ENCODE measurements at regions not wholly inside any gene's neighbourhood (a gene's known extent, or its start where the extent isn't known, plus 50 kb on each side); places are given as distances from the start of the nearest gene placed in this dataset.

- no peak for DNase-seq
- ChIA-PET POLR2A (no interaction called here), CTCF (interaction anchor here (0.6 kb wide), 1 partner anchor 8 kb away, joined by 3 read pairs; no protein-coding TSS in a partner anchor)
- no peaks in the 10 kb centered on the region for H3K9me2 ChIP-seq
- no peaks in the 10 kb centered on the region for H3K36me3 ChIP-seq (replicated peaks in 1 of 2; ENCODE audit: control insufficient read depth in 1 of 2, insufficient read depth in 2 of 2, low read length in 1 of 2)
- H4K20me1 ChIP-seq (ENCODE audit: insufficient read depth) = no peaks in the 10 kb centered on the region
- no peaks in the 10 kb centered on the region for H3F3A ChIP-seq (replicated peaks; ENCODE audit: insufficient read depth)
- no peak overlapping the region for H3K27ac ChIP-seq (ENCODE audit: low read depth in 2 of 2, low read length in 1 of 2)
- H3K9ac ChIP-seq = no peak overlapping the region
- H3K79me2 ChIP-seq (ENCODE audit: insufficient read depth) = no peaks in the 10 kb centered on the region
- no peak overlapping the region for H3K4me2 ChIP-seq
- H3K27me3 ChIP-seq (ENCODE audit: insufficient read depth) = no peaks in the 10 kb centered on the region
- no peaks in the 10 kb centered on the region for H3K4me1 ChIP-seq (ENCODE audit: control insufficient read depth in 1 of 2, insufficient read depth in 2 of 2, low read depth in 1 of 2, low read length in 1 of 2)
- 30% methylated on average over 4 of the region's 4 CpGs for WGBS (ENCODE audit: low lambda C conversion rate)
- H3K9me3 ChIP-seq = no peaks in the 10 kb centered on the region; the same call in 1 of the 2 replicates
- no peak overlapping the region for H3K4me3 ChIP-seq (ENCODE audit: low read depth in 2 of 2, low read length in 1 of 2)
- no peak for TF ChIP-seq RCOR1 (IDR thresholded peaks at IDR 0.05; ENCODE audit: low read length)
- no peak for TF ChIP-seq MEF2A (IDR thresholded peaks at IDR 0.05; ENCODE audit: borderline replicate concordance, low read depth)
- H2AFZ ChIP-seq (ENCODE audit: low read depth) = no peak overlapping the region
Observed at GRCh38 chr4:18278244-18278643, 256.7 kb upstream of the LCORL start.

DNA sequence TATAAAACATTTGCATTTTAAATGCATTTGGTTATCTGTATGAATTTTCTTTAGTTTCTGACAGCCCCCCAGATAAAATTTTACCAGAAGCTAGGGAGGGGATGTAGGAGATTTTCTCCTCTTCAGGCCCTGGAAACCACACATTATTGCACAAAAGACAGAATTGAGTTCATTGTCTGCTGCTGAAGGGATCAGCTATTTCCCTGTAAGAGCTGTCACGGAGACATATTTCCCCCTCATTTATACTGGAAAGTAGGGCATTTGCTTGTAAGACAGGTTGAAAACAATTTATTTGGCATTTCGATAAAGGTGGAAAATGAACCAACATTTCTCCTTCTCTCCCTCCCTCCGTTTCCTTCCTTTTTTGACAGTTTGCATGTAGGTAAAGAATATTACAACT is 241.3 kb upstream of the LCORL start:
- H3K4me2 ChIP-seq = no peak overlapping the region
- H3F3A ChIP-seq (replicated peaks; ENCODE audit: insufficient read depth) = no peaks in the 10 kb centered on the region
- H3K27ac ChIP-seq (ENCODE audit: low read depth in 2 of 2, low read length in 1 of 2) = no peak overlapping the region
- no peaks in the 10 kb centered on the region for H4K20me1 ChIP-seq (ENCODE audit: insufficient read depth)
- no peaks in the 10 kb centered on the region for H3K9me2 ChIP-seq
- no peak overlapping the region for H3K9ac ChIP-seq
- no peaks in the 10 kb centered on the region for H3K27me3 ChIP-seq (ENCODE audit: insufficient read depth)
- no peak overlapping the region for H3K4me3 ChIP-seq (ENCODE audit: low read depth in 2 of 2, low read length in 1 of 2)
- POLR2A ChIA-PET = no interaction called here
- TF ChIP-seq FOSL2 (IDR thresholded peaks at IDR 0.05; ENCODE audit: borderline replicate concordance, low read depth) = no peak
- no peak for TF ChIP-seq RAD21 (IDR thresholded peaks at IDR 0.05; ENCODE audit: low read length)
- TF ChIP-seq TAF1 (IDR thresholded peaks at IDR 0.05; ENCODE audit: borderline replicate concordance, low read depth, low read length) = no peak
- no peak for TF ChIP-seq MAX (IDR thresholded peaks at IDR 0.05; ENCODE audit: low read depth)
- no peak for TF ChIP-seq JUND (IDR thresholded peaks at IDR 0.05)
- TF ChIP-seq RCOR1 (IDR thresholded peaks at IDR 0.05; ENCODE audit: low read length) = no peak
- TF ChIP-seq TCF12 (IDR thresholded peaks at IDR 0.05) = no peak
- DNase-seq = no peak
- no peaks in the 10 kb centered on the region for H3K36me3 ChIP-seq (replicated peaks in 1 of 2; ENCODE audit: control insufficient read depth in 1 of 2, insufficient read depth in 2 of 2, low read length in 1 of 2)
- CTCF ChIA-PET = interaction anchor here (0.6 kb wide), 1 partner anchor 71 kb away, joined by 3 read pairs; no protein-coding TSS in a partner anchor
- no peaks in the 10 kb centered on the region for H3K9me3 ChIP-seq
- no peak overlapping the region for H2AFZ ChIP-seq (ENCODE audit: low read depth)
- WGBS (ENCODE audit: low lambda C conversion rate) = 13% methylated on average over 3 of the region's 3 CpGs
- no peaks in the 10 kb centered on the region for H3K4me1 ChIP-seq (ENCODE audit: control insufficient read depth in 1 of 2, insufficient read depth in 2 of 2, low read depth in 1 of 2, low read length in 1 of 2)
- no peaks in the 10 kb centered on the region for H3K79me2 ChIP-seq (ENCODE audit: insufficient read depth)

- no peak for DNase-seq
- no peaks in the 10 kb centered on the region for H3K9me2 ChIP-seq
- POLR2A ChIA-PET = no interaction called here
- H3F3A ChIP-seq (replicated peaks; ENCODE audit: insufficient read depth) = no peaks in the 10 kb centered on the region
- H2AFZ ChIP-seq (ENCODE audit: low read depth) = no peak overlapping the region
- H3K79me2 ChIP-seq (ENCODE audit: insufficient read depth) = no peaks in the 10 kb centered on the region
- no peaks in the 10 kb centered on the region for H3K36me3 ChIP-seq (replicated peaks in 1 of 2; ENCODE audit: control insufficient read depth in 1 of 2, insufficient read depth in 2 of 2, low read length in 1 of 2)
- CTCF ChIA-PET = no interaction called here
- H3K27me3 ChIP-seq (ENCODE audit: insufficient read depth) = no peaks in the 10 kb centered on the region
- H3K9me3 ChIP-seq = no peaks in the 10 kb centered on the region
- H3K9ac ChIP-seq = no peak overlapping the region
- 19% methylated on average over 1 of the region's 1 CpG for WGBS (ENCODE audit: low lambda C conversion rate)
- H3K4me3 ChIP-seq (ENCODE audit: low read depth in 2 of 2, low read length in 1 of 2) = no peak overlapping the region
- no peak overlapping the region for H3K27ac ChIP-seq (ENCODE audit: low read depth in 2 of 2, low read length in 1 of 2)
- no peaks in the 10 kb centered on the region for H3K4me1 ChIP-seq (ENCODE audit: control insufficient read depth in 1 of 2, insufficient read depth in 2 of 2, low read depth in 1 of 2, low read length in 1 of 2)
- TF ChIP-seq ELF1 (IDR thresholded peaks at IDR 0.05) (no peak), FOSL2 (IDR thresholded peaks at IDR 0.05; ENCODE audit: borderline replicate concordance, low read depth) (no peak), TCF12 (IDR thresholded peaks at IDR 0.05) (no peak), RCOR1 (IDR thresholded peaks at IDR 0.05; ENCODE audit: low read length) (no peak), EZH2phosphoT487 (IDR thresholded peaks at IDR 0.05; ENCODE audit: borderline replicate concordance, low read depth) (no peak), NFIC (IDR thresholded peaks at IDR 0.05; ENCODE audit: borderline replicate concordance) (no peak), JUND (IDR thresholded peaks at IDR 0.05) (no peak), REST (IDR thresholded peaks at IDR 0.05; ENCODE audit: low read depth, low read length) (no peak), TEAD4 (IDR thresholded peaks at IDR 0.05; ENCODE audit: borderline replicate concordance, insufficient read depth) (no peak), RFX5 (IDR thresholded peaks at IDR 0.05; ENCODE audit: low read length) (no peak)
- TF ChIP-seq, protein P1, sequence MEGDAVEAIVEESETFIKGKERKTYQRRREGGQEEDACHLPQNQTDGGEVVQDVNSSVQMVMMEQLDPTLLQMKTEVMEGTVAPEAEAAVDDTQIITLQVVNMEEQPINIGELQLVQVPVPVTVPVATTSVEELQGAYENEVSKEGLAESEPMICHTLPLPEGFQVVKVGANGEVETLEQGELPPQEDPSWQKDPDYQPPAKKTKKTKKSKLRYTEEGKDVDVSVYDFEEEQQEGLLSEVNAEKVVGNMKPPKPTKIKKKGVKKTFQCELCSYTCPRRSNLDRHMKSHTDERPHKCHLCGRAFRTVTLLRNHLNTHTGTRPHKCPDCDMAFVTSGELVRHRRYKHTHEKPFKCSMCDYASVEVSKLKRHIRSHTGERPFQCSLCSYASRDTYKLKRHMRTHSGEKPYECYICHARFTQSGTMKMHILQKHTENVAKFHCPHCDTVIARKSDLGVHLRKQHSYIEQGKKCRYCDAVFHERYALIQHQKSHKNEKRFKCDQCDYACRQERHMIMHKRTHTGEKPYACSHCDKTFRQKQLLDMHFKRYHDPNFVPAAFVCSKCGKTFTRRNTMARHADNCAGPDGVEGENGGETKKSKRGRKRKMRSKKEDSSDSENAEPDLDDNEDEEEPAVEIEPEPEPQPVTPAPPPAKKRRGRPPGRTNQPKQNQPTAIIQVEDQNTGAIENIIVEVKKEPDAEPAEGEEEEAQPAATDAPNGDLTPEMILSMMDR (IDR thresholded peaks at IDR 0.05) = no peak
- TF ChIP-seq, protein P2, sequence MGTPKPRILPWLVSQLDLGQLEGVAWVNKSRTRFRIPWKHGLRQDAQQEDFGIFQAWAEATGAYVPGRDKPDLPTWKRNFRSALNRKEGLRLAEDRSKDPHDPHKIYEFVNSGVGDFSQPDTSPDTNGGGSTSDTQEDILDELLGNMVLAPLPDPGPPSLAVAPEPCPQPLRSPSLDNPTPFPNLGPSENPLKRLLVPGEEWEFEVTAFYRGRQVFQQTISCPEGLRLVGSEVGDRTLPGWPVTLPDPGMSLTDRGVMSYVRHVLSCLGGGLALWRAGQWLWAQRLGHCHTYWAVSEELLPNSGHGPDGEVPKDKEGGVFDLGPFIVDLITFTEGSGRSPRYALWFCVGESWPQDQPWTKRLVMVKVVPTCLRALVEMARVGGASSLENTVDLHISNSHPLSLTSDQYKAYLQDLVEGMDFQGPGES (IDR thresholded peaks at IDR 0.05; ENCODE audit: low read depth, low read length) = no peak
- no peaks in the 10 kb centered on the region for H4K20me1 ChIP-seq (ENCODE audit: insufficient read depth)
- H3K4me2 ChIP-seq = no peak overlapping the region
Observed at GRCh38 chr4:18252052-18252451, 230.5 kb upstream of the LCORL start.

Measured in SK-N-SH (cell line).